Prostate gland (tissue), 2 donors: ENCODE measurements at regions not wholly inside any gene's neighbourhood (a gene's known extent, or its start where the extent isn't known, plus 50 kb on each side); places are given as distances from the start of the nearest gene placed in this dataset.

Experiments used
- POLR2A ChIP-seq: fragments of 450-650 bp; IDR thresholded peaks from one replicate; pipeline ENCODE4 v1.6.1; 2016; ENCODE audit warnings: antibody characterized with exemption, mild to moderate bottlenecking
- TF ChIP-seq, protein P1 (sequence below), 4 experiments: fragments of 200-600 bp in 2 of 4; fragments of 450-650 bp in 2 of 4; sonication (generic) in 2 of 4; IDR thresholded peaks; 1 replicate in 3 of 4; 2 replicates in 1 of 4; pipeline ENCODE4 v1.5.1; 2016 to 2019; ENCODE audit warnings: antibody characterized with exemption in 4 of 4, mild to moderate bottlenecking in 2 of 4, moderate library complexity in 2 of 4

DNA sequence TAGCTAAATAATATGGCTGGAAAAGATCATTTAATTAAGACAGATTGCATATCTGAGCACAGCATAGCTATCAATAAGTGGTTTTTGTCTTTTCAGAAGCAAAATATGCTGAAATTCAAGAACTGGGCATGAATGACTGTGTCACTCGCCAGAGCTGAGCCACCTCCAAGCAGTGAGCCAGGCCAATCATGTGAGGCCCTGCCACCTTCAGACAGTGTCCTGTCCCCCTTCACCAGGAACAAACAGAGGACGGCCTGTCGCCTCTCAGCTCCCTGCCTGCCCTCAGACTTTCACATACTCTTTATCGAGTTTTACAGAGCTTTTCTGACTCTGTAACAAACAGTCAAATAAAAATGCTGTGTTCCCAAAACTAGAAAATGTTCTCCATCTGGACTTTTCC is 171.0 kb upstream of the TSC22D1 start:
- TF ChIP-seq, protein P1, sequence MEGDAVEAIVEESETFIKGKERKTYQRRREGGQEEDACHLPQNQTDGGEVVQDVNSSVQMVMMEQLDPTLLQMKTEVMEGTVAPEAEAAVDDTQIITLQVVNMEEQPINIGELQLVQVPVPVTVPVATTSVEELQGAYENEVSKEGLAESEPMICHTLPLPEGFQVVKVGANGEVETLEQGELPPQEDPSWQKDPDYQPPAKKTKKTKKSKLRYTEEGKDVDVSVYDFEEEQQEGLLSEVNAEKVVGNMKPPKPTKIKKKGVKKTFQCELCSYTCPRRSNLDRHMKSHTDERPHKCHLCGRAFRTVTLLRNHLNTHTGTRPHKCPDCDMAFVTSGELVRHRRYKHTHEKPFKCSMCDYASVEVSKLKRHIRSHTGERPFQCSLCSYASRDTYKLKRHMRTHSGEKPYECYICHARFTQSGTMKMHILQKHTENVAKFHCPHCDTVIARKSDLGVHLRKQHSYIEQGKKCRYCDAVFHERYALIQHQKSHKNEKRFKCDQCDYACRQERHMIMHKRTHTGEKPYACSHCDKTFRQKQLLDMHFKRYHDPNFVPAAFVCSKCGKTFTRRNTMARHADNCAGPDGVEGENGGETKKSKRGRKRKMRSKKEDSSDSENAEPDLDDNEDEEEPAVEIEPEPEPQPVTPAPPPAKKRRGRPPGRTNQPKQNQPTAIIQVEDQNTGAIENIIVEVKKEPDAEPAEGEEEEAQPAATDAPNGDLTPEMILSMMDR (IDR thresholded peaks at IDR 0.05): no peak
- TF ChIP-seq POLR2A: no peak
